ENCODE measurements at regions not wholly inside any gene's neighbourhood (a gene's known extent, or its start where the extent isn't known, plus 50 kb on each side); places are given as distances from the start of the nearest gene placed in this dataset.

- TF ChIP-seq, protein P1, sequence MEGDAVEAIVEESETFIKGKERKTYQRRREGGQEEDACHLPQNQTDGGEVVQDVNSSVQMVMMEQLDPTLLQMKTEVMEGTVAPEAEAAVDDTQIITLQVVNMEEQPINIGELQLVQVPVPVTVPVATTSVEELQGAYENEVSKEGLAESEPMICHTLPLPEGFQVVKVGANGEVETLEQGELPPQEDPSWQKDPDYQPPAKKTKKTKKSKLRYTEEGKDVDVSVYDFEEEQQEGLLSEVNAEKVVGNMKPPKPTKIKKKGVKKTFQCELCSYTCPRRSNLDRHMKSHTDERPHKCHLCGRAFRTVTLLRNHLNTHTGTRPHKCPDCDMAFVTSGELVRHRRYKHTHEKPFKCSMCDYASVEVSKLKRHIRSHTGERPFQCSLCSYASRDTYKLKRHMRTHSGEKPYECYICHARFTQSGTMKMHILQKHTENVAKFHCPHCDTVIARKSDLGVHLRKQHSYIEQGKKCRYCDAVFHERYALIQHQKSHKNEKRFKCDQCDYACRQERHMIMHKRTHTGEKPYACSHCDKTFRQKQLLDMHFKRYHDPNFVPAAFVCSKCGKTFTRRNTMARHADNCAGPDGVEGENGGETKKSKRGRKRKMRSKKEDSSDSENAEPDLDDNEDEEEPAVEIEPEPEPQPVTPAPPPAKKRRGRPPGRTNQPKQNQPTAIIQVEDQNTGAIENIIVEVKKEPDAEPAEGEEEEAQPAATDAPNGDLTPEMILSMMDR (conservative IDR thresholded peaks at IDR 0.05; ENCODE audit: low read length) = no peak
- no peak for TF ChIP-seq EZH2phosphoT487 (IDR thresholded peaks at IDR 0.05; ENCODE audit: borderline replicate concordance)
- Histone ChIP-seq H3K79me2 (ENCODE audit: insufficient read depth, low read length) (no peaks in the 10 kb centered on the region), H3K9ac (ENCODE audit: low read depth, low read length, poor library complexity, severe bottlenecking) (no peak overlapping the region), H3K4me1 (ENCODE audit: insufficient read depth, low read length, poor library complexity, severe bottlenecking) (no peaks in the 10 kb centered on the region), H3K36me3 (ENCODE audit: insufficient read depth, low read length) (no peaks in the 10 kb centered on the region), H4K20me1 (ENCODE audit: insufficient read depth, low read length, poor library complexity, severe bottlenecking) (no peaks in the 10 kb centered on the region), H3K27me3 (ENCODE audit: insufficient read depth, low read length, poor library complexity, severe bottlenecking) (no peaks in the 10 kb centered on the region), H3K9me3 (ENCODE audit: insufficient read depth, low read depth, low read length) (no peaks in the 10 kb centered on the region), H3K4me3 (ENCODE audit: low read length, poor library complexity, severe bottlenecking) (no peak overlapping the region), H3K9me2 (replicated peaks; ENCODE audit: low read depth, low read length) (no peaks in the 10 kb centered on the region), H3K4me2 (ENCODE audit: low read depth, low read length, poor library complexity, severe bottlenecking) (no peak overlapping the region), H3F3A (ENCODE audit: low read depth) (no peaks in the 10 kb centered on the region), H2AFZ (ENCODE audit: low read length) (no peak overlapping the region)
These were observed 173.3 kb upstream of the NAALADL2 start for GRCh38 chr3:174685796-174686195.

- H3K79me2 ChIP-seq (ENCODE audit: insufficient read depth, low read length) = no peaks in the 10 kb centered on the region
- no peaks in the 10 kb centered on the region for H3K9me3 ChIP-seq (ENCODE audit: insufficient read depth, low read depth, low read length)
- no peaks in the 10 kb centered on the region for H3K9me2 ChIP-seq (replicated peaks; ENCODE audit: low read depth, low read length)
- no peak overlapping the region for H3K4me3 ChIP-seq (ENCODE audit: low read length, poor library complexity, severe bottlenecking)
- no peaks in the 10 kb centered on the region for H3K4me1 ChIP-seq (ENCODE audit: insufficient read depth, low read length, poor library complexity, severe bottlenecking)
- H3K4me2 ChIP-seq (ENCODE audit: low read depth, low read length, poor library complexity, severe bottlenecking) = no peak overlapping the region
- TF ChIP-seq, protein P1 (conservative IDR thresholded peaks at IDR 0.05; ENCODE audit: low read length) = no peak
- no peak for TF ChIP-seq EZH2phosphoT487 (IDR thresholded peaks at IDR 0.05; ENCODE audit: borderline replicate concordance)
- H3K9ac ChIP-seq (ENCODE audit: low read depth, low read length, poor library complexity, severe bottlenecking) = no peak overlapping the region
- no peaks in the 10 kb centered on the region for H3K27me3 ChIP-seq (ENCODE audit: insufficient read depth, low read length, poor library complexity, severe bottlenecking)
- H2AFZ ChIP-seq (ENCODE audit: low read length) = no peak overlapping the region
- H3F3A ChIP-seq (ENCODE audit: low read depth) = no peaks in the 10 kb centered on the region
- no peaks in the 10 kb centered on the region for H4K20me1 ChIP-seq (ENCODE audit: insufficient read depth, low read length, poor library complexity, severe bottlenecking)
- H3K36me3 ChIP-seq (ENCODE audit: insufficient read depth, low read length) = no peaks in the 10 kb centered on the region
These were observed 161.8 kb upstream of the NAALADL2 start for GRCh38 chr3:174697310-174697709.

GRCh38 chr3:174700736-174701135 lies 158.4 kb upstream of the NAALADL2 start:
- H3K4me3 ChIP-seq (ENCODE audit: low read length, poor library complexity, severe bottlenecking) = no peak overlapping the region
- no peaks in the 10 kb centered on the region for H3K36me3 ChIP-seq (ENCODE audit: insufficient read depth, low read length)
- no peaks in the 10 kb centered on the region for H4K20me1 ChIP-seq (ENCODE audit: insufficient read depth, low read length, poor library complexity, severe bottlenecking)
- no peak overlapping the region for H3K4me2 ChIP-seq (ENCODE audit: low read depth, low read length, poor library complexity, severe bottlenecking)
- H3K27me3 ChIP-seq (ENCODE audit: insufficient read depth, low read length, poor library complexity, severe bottlenecking) = no peaks in the 10 kb centered on the region
- no peaks in the 10 kb centered on the region for H3K9me3 ChIP-seq (ENCODE audit: insufficient read depth, low read depth, low read length)
- no peaks in the 10 kb centered on the region for H3F3A ChIP-seq (ENCODE audit: low read depth)
- no peaks in the 10 kb centered on the region for H3K79me2 ChIP-seq (ENCODE audit: insufficient read depth, low read length)
- no peaks in the 10 kb centered on the region for H3K4me1 ChIP-seq (ENCODE audit: insufficient read depth, low read length, poor library complexity, severe bottlenecking)
- H3K9me2 ChIP-seq (replicated peaks; ENCODE audit: low read depth, low read length) = no peaks in the 10 kb centered on the region
- no peak overlapping the region for H2AFZ ChIP-seq (ENCODE audit: low read length)
- no peak for TF ChIP-seq EZH2phosphoT487 (IDR thresholded peaks at IDR 0.05; ENCODE audit: borderline replicate concordance)
- TF ChIP-seq, protein P1 (conservative IDR thresholded peaks at IDR 0.05; ENCODE audit: low read length) = no peak
- H3K9ac ChIP-seq (ENCODE audit: low read depth, low read length, poor library complexity, severe bottlenecking) = no peak overlapping the region

All from Loucy (cell line).